Left ventricle myocardium inferior (tissue), 1 donor: ENCODE measurements at regions not wholly inside any gene's neighbourhood (a gene's known extent, or its start where the extent isn't known, plus 50 kb on each side); places are given as distances from the start of the nearest gene placed in this dataset.

Source experiments
- DNase-seq: peaks from one replicate; pipeline ENCODE4 v3.0.0-alpha.2; 2020
- H3K27ac ChIP-seq: fragments of 200-600 bp; replicated peaks from 2 replicates; pipeline ENCODE4 v1.8.0; 2021
- H3K27me3 ChIP-seq: fragments of 200-600 bp; 2 replicates; pipeline ENCODE4 v1.8.0; 2021; ENCODE audit warnings: low read depth
- H3K36me3 ChIP-seq: fragments of 200-600 bp; 2 replicates; pipeline ENCODE4 v1.8.0; 2021
- H3K4me1 ChIP-seq: fragments of 200-600 bp; 2 replicates; pipeline ENCODE4 v1.8.0; 2021
- H3K4me3 ChIP-seq: fragments of 200-600 bp; 2 replicates; pipeline ENCODE4 v1.8.0; 2021; ENCODE audit warnings: mild to moderate bottlenecking, moderate library complexity
- H3K9me3 ChIP-seq: fragments of 200-600 bp; replicated peaks from 2 replicates; pipeline ENCODE4 v1.8.0; 2021
- CTCF ChIP-seq: fragments of 200-600 bp; IDR thresholded peaks from 2 replicates; pipeline ENCODE4 v1.8.0; 2021; ENCODE audit warnings: antibody characterized with exemption, mild to moderate bottlenecking, borderline replicate concordance
- intact Hi-C: fragments of 100-400 bp; cut with micrococcal nuclease; formaldehyde crosslinking; loops from one replicate; pipeline ENCODE4 v1.11.0; 2022
- donor health status: DM: no; HTN: yes; CAD: no; lungs with severe emphysema.

- H3K27ac ChIP-seq: no peak overlapping the region
- intact Hi-C loops: no loop called here
- TF ChIP-seq CTCF: no peak
- no peaks in the 10 kb centered on the region for H3K9me3 ChIP-seq
- H3K4me3 ChIP-seq: no peak overlapping the region
- no peak for DNase-seq
- no peaks in the 10 kb centered on the region for H3K36me3 ChIP-seq
- no peaks in the 10 kb centered on the region for H3K4me1 ChIP-seq
- no peaks in the 10 kb centered on the region for H3K27me3 ChIP-seq
Measured at GRCh38 chr9:13377171-13377925, 97.9 kb upstream of the MPDZ start.

GRCh38 chr9:13372510-13372909 lies 93.0 kb upstream of the MPDZ start:
- no peak overlapping the region for H3K27ac ChIP-seq
- H3K4me3 ChIP-seq: no peak overlapping the region
- H3K27me3 ChIP-seq: no peaks in the 10 kb centered on the region
- intact Hi-C loops: no loop called here
- no peak for DNase-seq
- no peak for TF ChIP-seq CTCF
- H3K9me3 ChIP-seq: no peaks in the 10 kb centered on the region
- H3K36me3 ChIP-seq: no peaks in the 10 kb centered on the region
- H3K4me1 ChIP-seq: no peaks in the 10 kb centered on the region

GRCh38 chr9:13369431-13369830 lies 89.9 kb upstream of the MPDZ start:
- intact Hi-C loops: no loop called here
- H3K4me3 ChIP-seq: no peak overlapping the region

GRCh38 chr9:13367784-13368183 lies 88.3 kb upstream of the MPDZ start:
- no peak for DNase-seq
- Histone ChIP-seq H3K27me3 (no peaks in the 10 kb centered on the region), H3K36me3 (no peaks in the 10 kb centered on the region), H3K9me3 (no peaks in the 10 kb centered on the region), H3K4me1 (no peaks in the 10 kb centered on the region), H3K4me3 (no peak overlapping the region), H3K27ac (no peak overlapping the region)
- no peak for TF ChIP-seq CTCF
- intact Hi-C loops: no loop called here

More at GRCh38 chr9:13369431-13369830, 89.9 kb upstream of the MPDZ start:
- TF ChIP-seq CTCF: no peak
- H3K27ac ChIP-seq: no peak overlapping the region
- no peak for DNase-seq
- no peaks in the 10 kb centered on the region for H3K9me3 ChIP-seq
- no peaks in the 10 kb centered on the region for H3K36me3 ChIP-seq
- H3K4me1 ChIP-seq: no peaks in the 10 kb centered on the region
- H3K27me3 ChIP-seq: no peaks in the 10 kb centered on the region

GRCh38 chr9:13364271-13365000 lies 84.9 kb upstream of the MPDZ start:
- no peak overlapping the region for H3K4me3 ChIP-seq
- no peak for DNase-seq
- intact Hi-C loops: no loop called here
- no peaks in the 10 kb centered on the region for H3K36me3 ChIP-seq
- peaks cover 7% of the 10 kb centered on the region for H3K4me1 ChIP-seq
- TF ChIP-seq CTCF: no peak
- no peaks in the 10 kb centered on the region for H3K9me3 ChIP-seq
- no peak overlapping the region for H3K27ac ChIP-seq
- H3K27me3 ChIP-seq: no peaks in the 10 kb centered on the region
